ENCODE measurements at regions not wholly inside any gene's neighbourhood (a gene's known extent, or its start where the extent isn't known, plus 50 kb on each side); places are given as distances from the start of the nearest gene placed in this dataset.

DNA sequence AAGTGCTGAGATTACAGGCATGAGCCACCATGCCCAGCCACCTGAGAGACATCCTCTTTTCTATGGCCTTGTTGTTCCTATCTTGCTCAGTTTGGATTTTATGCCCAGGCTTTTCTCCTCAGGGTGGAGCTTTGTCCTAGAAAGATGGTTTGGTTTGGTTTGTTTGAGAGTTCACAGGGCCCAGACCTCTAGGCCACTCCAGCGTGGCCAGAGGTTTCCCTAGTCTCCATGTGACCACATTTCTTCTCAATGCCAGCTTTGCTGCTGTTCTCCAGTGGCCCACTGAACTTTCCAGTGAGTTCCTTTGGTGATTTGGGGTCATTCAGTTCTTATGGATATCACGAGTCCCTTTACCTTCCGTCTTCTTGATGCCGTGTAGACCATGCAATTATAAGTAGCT, 92.6 kb upstream of the SERBP1 start:
- TF ChIP-seq ZNF514 (tag by site-specific recombination; IDR thresholded peaks at IDR 0.05) (no peak), ZNF521 (tag by site-specific recombination; IDR thresholded peaks at IDR 0.05) (no peak), ZNF426 (tag by site-specific recombination; IDR thresholded peaks at IDR 0.05) (no peak), REST (tag by site-specific recombination; IDR thresholded peaks at IDR 0.05) (no peak), ZNF785 (tag by site-specific recombination; IDR thresholded peaks at IDR 0.05) (no peak), KLF16 (tag by site-specific recombination; IDR thresholded peaks at IDR 0.05) (no peak), ZNF792 (tag by site-specific recombination; IDR thresholded peaks at IDR 0.05) (no peak), ZNF274 (IDR thresholded peaks at IDR 0.05; ENCODE audit: low read length) (no peak), ZNF274 (tag by site-specific recombination; IDR thresholded peaks at IDR 0.05; ENCODE audit: borderline replicate concordance) (no peak)
- TF ChIP-seq, protein P1, sequence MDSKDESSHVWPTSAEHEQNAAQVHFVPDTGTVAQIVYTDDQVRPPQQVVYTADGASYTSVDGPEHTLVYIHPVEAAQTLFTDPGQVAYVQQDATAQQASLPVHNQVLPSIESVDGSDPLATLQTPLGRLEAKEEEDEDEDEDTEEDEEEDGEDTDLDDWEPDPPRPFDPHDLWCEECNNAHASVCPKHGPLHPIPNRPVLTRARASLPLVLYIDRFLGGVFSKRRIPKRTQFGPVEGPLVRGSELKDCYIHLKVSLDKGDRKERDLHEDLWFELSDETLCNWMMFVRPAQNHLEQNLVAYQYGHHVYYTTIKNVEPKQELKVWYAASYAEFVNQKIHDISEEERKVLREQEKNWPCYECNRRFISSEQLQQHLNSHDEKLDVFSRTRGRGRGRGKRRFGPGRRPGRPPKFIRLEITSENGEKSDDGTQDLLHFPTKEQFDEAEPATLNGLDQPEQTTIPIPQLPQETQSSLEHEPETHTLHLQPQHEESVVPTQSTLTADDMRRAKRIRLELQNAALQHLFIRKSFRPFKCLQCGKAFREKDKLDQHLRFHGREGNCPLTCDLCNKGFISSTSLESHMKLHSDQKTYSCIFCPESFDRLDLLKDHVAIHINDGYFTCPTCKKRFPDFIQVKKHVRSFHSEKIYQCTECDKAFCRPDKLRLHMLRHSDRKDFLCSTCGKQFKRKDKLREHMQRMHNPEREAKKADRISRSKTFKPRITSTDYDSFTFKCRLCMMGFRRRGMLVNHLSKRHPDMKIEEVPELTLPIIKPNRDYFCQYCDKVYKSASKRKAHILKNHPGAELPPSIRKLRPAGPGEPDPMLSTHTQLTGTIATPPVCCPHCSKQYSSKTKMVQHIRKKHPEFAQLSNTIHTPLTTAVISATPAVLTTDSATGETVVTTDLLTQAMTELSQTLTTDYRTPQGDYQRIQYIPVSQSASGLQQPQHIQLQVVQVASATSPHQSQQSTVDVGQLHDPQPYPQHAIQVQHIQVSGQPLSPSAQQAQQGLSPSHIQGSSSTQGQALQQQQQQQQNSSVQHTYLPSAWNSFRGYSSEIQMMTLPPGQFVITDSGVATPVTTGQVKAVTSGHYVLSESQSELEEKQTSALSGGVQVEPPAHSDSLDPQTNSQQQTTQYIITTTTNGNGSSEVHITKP (tag by site-specific recombination; IDR thresholded peaks at IDR 0.05): no peak
- TF ChIP-seq, protein P2, sequence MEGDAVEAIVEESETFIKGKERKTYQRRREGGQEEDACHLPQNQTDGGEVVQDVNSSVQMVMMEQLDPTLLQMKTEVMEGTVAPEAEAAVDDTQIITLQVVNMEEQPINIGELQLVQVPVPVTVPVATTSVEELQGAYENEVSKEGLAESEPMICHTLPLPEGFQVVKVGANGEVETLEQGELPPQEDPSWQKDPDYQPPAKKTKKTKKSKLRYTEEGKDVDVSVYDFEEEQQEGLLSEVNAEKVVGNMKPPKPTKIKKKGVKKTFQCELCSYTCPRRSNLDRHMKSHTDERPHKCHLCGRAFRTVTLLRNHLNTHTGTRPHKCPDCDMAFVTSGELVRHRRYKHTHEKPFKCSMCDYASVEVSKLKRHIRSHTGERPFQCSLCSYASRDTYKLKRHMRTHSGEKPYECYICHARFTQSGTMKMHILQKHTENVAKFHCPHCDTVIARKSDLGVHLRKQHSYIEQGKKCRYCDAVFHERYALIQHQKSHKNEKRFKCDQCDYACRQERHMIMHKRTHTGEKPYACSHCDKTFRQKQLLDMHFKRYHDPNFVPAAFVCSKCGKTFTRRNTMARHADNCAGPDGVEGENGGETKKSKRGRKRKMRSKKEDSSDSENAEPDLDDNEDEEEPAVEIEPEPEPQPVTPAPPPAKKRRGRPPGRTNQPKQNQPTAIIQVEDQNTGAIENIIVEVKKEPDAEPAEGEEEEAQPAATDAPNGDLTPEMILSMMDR (tag by site-specific recombination; IDR thresholded peaks at IDR 0.05): no peak

All from HEK293 (cell line).